ENCODE measurements at regions not wholly inside any gene's neighbourhood (a gene's known extent, or its start where the extent isn't known, plus 50 kb on each side); places are given as distances from the start of the nearest gene placed in this dataset.

DNA sequence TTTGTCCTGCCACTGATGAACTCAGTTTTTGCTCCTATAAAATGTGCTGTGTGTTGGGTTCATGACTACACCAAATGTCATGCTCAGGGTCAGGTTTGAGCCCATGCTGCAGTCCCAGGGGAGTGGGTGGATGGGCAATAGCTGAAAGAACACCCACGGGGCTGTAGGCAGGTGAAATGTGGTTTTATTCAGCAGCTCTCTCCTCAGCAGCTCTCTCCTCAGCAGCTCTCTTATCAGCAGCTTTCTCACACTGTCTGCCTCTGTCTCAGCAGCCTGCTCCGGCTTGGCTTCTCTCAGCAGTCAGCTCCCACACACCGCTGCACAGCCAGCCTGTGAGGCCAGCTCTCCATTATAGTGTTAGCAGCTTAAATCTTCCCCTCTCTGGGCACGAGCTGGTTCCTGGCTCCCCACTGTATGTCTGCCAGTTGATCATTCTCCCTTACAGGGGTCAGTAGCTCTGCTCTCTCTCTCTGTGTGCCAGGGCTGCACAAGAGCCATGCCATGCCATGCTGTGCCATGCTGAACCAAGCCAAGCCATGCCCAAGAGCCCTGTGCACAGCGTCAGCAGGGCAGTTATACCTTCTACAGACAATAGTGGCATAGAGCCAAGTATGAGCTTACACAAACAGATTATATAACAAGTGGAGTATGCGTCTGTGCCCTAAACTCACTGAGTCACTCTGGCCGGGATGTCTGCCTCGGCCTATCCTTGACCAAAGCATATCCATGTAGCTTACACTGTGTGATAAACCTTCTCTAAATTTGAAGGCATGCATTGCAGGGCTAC, 303.3 kb upstream of the TMPO start:
- Histone ChIP-seq H3K4me3 (ENCODE audit: low read length) (no peak overlapping the region), H3K36me3 (ENCODE audit: control insufficient read depth, insufficient read depth, low read length) (no peaks in the 10 kb centered on the region), H3K27ac (ENCODE audit: low read length) (no peak overlapping the region), H3K4me1 (ENCODE audit: control insufficient read depth, insufficient read depth, low read length) (no peaks in the 10 kb centered on the region), H3K27me3 (ENCODE audit: control insufficient read depth, insufficient read depth, low read length) (no peaks in the 10 kb centered on the region), H3K9me3 (ENCODE audit: control insufficient read depth, insufficient read depth, low read length) (no peaks in the 10 kb centered on the region)
- Mint-ChIP-seq H3K27ac (no peak overlapping the region), H3K9me3 (peaks cover 0 to 3% of the 10 kb centered on the region in 2 donors), H3K36me3 (no peaks in the 10 kb centered on the region), H3K4me1 (no peaks in the 10 kb centered on the region), H3K27me3 (ENCODE audit: low read depth in 2 of 2) (peaks cover 0 to 4% of the 10 kb centered on the region in 2 donors), H3K4me3 (no peak overlapping the region)
- TF ChIP-seq, protein P1, sequence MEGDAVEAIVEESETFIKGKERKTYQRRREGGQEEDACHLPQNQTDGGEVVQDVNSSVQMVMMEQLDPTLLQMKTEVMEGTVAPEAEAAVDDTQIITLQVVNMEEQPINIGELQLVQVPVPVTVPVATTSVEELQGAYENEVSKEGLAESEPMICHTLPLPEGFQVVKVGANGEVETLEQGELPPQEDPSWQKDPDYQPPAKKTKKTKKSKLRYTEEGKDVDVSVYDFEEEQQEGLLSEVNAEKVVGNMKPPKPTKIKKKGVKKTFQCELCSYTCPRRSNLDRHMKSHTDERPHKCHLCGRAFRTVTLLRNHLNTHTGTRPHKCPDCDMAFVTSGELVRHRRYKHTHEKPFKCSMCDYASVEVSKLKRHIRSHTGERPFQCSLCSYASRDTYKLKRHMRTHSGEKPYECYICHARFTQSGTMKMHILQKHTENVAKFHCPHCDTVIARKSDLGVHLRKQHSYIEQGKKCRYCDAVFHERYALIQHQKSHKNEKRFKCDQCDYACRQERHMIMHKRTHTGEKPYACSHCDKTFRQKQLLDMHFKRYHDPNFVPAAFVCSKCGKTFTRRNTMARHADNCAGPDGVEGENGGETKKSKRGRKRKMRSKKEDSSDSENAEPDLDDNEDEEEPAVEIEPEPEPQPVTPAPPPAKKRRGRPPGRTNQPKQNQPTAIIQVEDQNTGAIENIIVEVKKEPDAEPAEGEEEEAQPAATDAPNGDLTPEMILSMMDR (IDR thresholded peaks at IDR 0.05), result no peak
- no peak for ATAC-seq
- WGBS (ENCODE audit: insufficient coverage), result 81% methylated on average over 8 of the region's 8 CpGs
- no peak for DNase-seq
- intact Hi-C loops (cut with micrococcal nuclease), result no loop called here

- intact Hi-C loops (cut with micrococcal nuclease), result no loop called here
- no peaks in the 10 kb centered on the region for H3K9me3 ChIP-seq (ENCODE audit: control insufficient read depth, insufficient read depth, low read length)
- Mint-ChIP-seq H3K4me3 (no peak overlapping the region), H3K9me3 (peaks cover 0 to 3% of the 10 kb centered on the region in 2 donors), H3K27me3 (ENCODE audit: low read depth in 2 of 2) (peaks cover 0 to 4% of the 10 kb centered on the region in 2 donors), H3K27ac (no peak overlapping the region), H3K4me1 (no peaks in the 10 kb centered on the region), H3K36me3 (no peaks in the 10 kb centered on the region)
- no peak for ATAC-seq
- no peak for DNase-seq
- WGBS (ENCODE audit: insufficient coverage), result 67% methylated on average over 6 of the region's 6 CpGs
- H3K27me3 ChIP-seq (ENCODE audit: control insufficient read depth, insufficient read depth, low read length), result no peaks in the 10 kb centered on the region
- no peak overlapping the region for H3K27ac ChIP-seq (ENCODE audit: low read length)
- no peaks in the 10 kb centered on the region for H3K4me1 ChIP-seq (ENCODE audit: control insufficient read depth, insufficient read depth, low read length)
- H3K36me3 ChIP-seq (ENCODE audit: control insufficient read depth, insufficient read depth, low read length), result no peaks in the 10 kb centered on the region
- H3K4me3 ChIP-seq (ENCODE audit: low read length), result no peak overlapping the region
- TF ChIP-seq, protein P1 (IDR thresholded peaks at IDR 0.05), result no peak
Observed at GRCh38 chr12:98213556-98213955, 301.8 kb upstream of the TMPO start.

- no peaks in the 10 kb centered on the region for H3K36me3 Mint-ChIP-seq
- H3K27me3 Mint-ChIP-seq (ENCODE audit: low read depth in 2 of 2), result peaks cover 5 to 10% of the 10 kb centered on the region in 2 donors
- H3K9me3 Mint-ChIP-seq, result peaks cover 0 to 3% of the 10 kb centered on the region in 2 donors
- Histone ChIP-seq H3K4me1 (ENCODE audit: control insufficient read depth, insufficient read depth, low read length) (no peaks in the 10 kb centered on the region), H3K36me3 (ENCODE audit: control insufficient read depth, insufficient read depth, low read length) (no peaks in the 10 kb centered on the region), H3K4me3 (ENCODE audit: low read length) (no peak overlapping the region), H3K27ac (ENCODE audit: low read length) (no peak overlapping the region), H3K27me3 (ENCODE audit: control insufficient read depth, insufficient read depth, low read length) (no peaks in the 10 kb centered on the region), H3K9me3 (ENCODE audit: control insufficient read depth, insufficient read depth, low read length) (no peaks in the 10 kb centered on the region)
- ATAC-seq (no peak), DNase-seq (no peak)
- no peak overlapping the region for H3K4me3 Mint-ChIP-seq
- intact Hi-C loops (cut with micrococcal nuclease), result no loop called here
- 100% methylated on average over 1 of the region's 1 CpG for WGBS (ENCODE audit: insufficient coverage)
- TF ChIP-seq, protein P1 (IDR thresholded peaks at IDR 0.05), result no peak
- H3K4me1 Mint-ChIP-seq, result no peaks in the 10 kb centered on the region
- no peak overlapping the region for H3K27ac Mint-ChIP-seq
Observed at GRCh38 chr12:98217257-98217656, 298.1 kb upstream of the TMPO start.

DNA sequence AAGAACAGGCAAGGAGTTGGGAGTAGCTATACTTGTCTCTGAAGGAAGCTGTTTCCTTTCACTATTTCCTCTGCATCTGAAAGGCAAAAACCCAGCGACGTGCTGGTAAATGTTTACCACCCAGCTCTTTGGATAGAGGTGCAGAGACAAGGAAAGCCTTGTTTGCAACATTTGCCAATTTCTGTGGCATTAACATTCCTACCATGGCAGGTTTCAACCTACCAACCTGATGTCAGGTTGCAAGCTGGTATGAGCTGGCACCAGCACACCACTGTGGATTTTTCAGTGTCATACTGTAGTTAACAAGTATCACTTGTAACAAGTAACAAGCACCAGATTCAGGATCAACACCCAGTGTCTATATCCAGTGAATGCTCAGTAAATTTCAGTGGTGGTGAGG, 294.8 kb upstream of the TMPO start:
- no peaks in the 10 kb centered on the region for H3K36me3 Mint-ChIP-seq
- intact Hi-C loops (cut with micrococcal nuclease), result no loop called here
- whole genome bisulfite sequencing (ENCODE audit: insufficient coverage), result 11% methylated on average over 2 of the region's 2 CpGs
- Histone ChIP-seq H3K36me3 (ENCODE audit: control insufficient read depth, insufficient read depth, low read length) (no peaks in the 10 kb centered on the region), H3K4me1 (ENCODE audit: control insufficient read depth, insufficient read depth, low read length) (no peaks in the 10 kb centered on the region), H3K4me3 (ENCODE audit: low read length) (no peak overlapping the region), H3K27me3 (ENCODE audit: control insufficient read depth, insufficient read depth, low read length) (no peaks in the 10 kb centered on the region), H3K27ac (ENCODE audit: low read length) (no peak overlapping the region), H3K9me3 (ENCODE audit: control insufficient read depth, insufficient read depth, low read length) (no peaks in the 10 kb centered on the region)
- ATAC-seq (no peak), DNase-seq (no peak)
- H3K27me3 Mint-ChIP-seq (ENCODE audit: low read depth in 2 of 2), result peaks cover 14 to 17% of the 10 kb centered on the region in 2 donors
- no peak overlapping the region for H3K4me3 Mint-ChIP-seq
- TF ChIP-seq, protein P1 (IDR thresholded peaks at IDR 0.05), result no peak
- H3K9me3 Mint-ChIP-seq, result peaks cover 0 to 3% of the 10 kb centered on the region in 2 donors
- no peak overlapping the region for H3K27ac Mint-ChIP-seq
- no peaks in the 10 kb centered on the region for H3K4me1 Mint-ChIP-seq
